Muscle layer of duodenum (tissue), 2 donors: ENCODE measurements at regions not wholly inside any gene's neighbourhood (a gene's known extent, or its start where the extent isn't known, plus 50 kb on each side); places are given as distances from the start of the nearest gene placed in this dataset.
"Not testable (repeated sequence)": the region's sequence is repeated elsewhere in the genome, so short reads cannot be mapped to it uniquely, and the experiment has no call there.

Experiments
- H3K27ac ChIP-seq: one replicate; pipeline ENCODE4 v1.7.0; 2013; ENCODE audit warnings: mild to moderate bottlenecking, low read length
- H3K27me3 ChIP-seq: one replicate; pipeline ENCODE4 v1.7.0; 2013; ENCODE audit warnings: low read depth, mild to moderate bottlenecking, control low read depth, low read length
- H3K36me3 ChIP-seq, 2 donors: one replicate each; pipeline ENCODE4 v1.7.0; 2013; ENCODE audit warnings: low read length in 2 of 2, control low read depth in 1 of 2, mild to moderate bottlenecking in 1 of 2; ENCODE audit not compliant: insufficient read depth in 2 of 2, control insufficient read depth in 1 of 2
- H3K4me1 ChIP-seq, 2 donors: one replicate each; pipeline ENCODE4 v1.7.0; 2013; ENCODE audit warnings: low read length in 2 of 2, mild to moderate bottlenecking in 2 of 2, control low read depth in 1 of 2, moderate library complexity in 1 of 2; ENCODE audit not compliant: insufficient read depth in 2 of 2, control insufficient read depth in 1 of 2
- H3K4me3 ChIP-seq, 2 donors: one replicate each; pipeline ENCODE4 v1.7.0; 2013; ENCODE audit warnings: low read length in 2 of 2, low read depth in 1 of 2, mild to moderate bottlenecking in 1 of 2
- H3K9me3 ChIP-seq, 2 donors: one replicate each; pipeline ENCODE4 v1.7.0; 2013; ENCODE audit warnings: low read length in 2 of 2, control low read depth in 1 of 2, mild to moderate bottlenecking in 1 of 2; ENCODE audit not compliant: control insufficient read depth in 1 of 2
- donor health status: healthy.

GRCh38 chr12:124086299-124086898 lies 113.4 kb downstream of the ZNF664 start:
- Histone ChIP-seq H3K4me1 (peaks cover 0 to 6% of the 10 kb centered on the region in 2 donors), H3K36me3 (no peaks in the 10 kb centered on the region), H3K27ac (no peak overlapping the region), H3K27me3 (no peaks in the 10 kb centered on the region), H3K4me3 (no peak overlapping the region), H3K9me3 (no peaks in the 10 kb centered on the region)

- no peak overlapping the region for H3K4me3 ChIP-seq
- peaks cover 0 to 6% of the 10 kb centered on the region in 2 donors for H3K4me1 ChIP-seq
- no peaks in the 10 kb centered on the region for H3K9me3 ChIP-seq
- H3K36me3 ChIP-seq, result no peaks in the 10 kb centered on the region
- no peak overlapping the region for H3K27ac ChIP-seq
- H3K27me3 ChIP-seq, result no peaks in the 10 kb centered on the region
These were observed 114.4 kb downstream of the ZNF664 start for GRCh38 chr12:124087266-124088051.

DNA sequence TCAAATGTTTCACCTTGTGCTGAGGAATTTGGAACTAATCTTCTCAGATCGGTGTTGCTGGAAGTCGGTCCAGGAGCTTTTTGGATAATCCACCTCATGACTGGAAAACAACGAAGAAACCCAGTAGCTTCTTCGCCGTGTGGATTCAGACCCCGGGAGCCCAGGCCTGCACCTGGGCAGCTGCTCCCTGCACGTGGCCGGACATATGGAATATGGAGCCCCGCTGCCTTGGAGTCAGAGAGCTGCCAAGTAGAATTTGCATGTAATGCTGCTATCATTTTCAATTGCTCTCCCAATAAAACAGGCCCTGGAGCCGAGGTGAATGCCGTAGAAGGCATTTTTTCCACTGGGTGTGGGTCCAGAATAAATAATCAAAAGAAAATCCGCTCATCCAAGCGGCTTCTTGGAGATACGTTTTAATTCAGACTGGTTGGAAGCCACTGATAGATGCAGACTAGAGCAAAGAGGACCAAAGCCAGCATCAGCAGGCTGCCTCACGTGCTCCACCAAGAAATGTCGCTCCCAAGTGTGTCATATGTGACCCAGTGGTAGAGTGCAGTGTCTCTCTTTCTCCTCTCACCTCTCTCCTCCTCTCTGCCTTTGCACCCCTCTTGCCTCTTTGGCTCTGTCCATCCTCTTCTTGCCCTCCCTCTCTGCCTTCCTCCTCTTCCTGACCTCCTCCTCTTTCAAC lies 115.3 kb downstream of the ZNF664 start:
- H3K27me3 ChIP-seq, result no peaks in the 10 kb centered on the region
- no peak overlapping the region for H3K4me3 ChIP-seq
- peaks cover 0 to 6% of the 10 kb centered on the region in 2 donors for H3K4me1 ChIP-seq
- H3K9me3 ChIP-seq, result no peaks in the 10 kb centered on the region
- H3K36me3 ChIP-seq, result no peaks in the 10 kb centered on the region
- no peak overlapping the region for H3K27ac ChIP-seq

DNA sequence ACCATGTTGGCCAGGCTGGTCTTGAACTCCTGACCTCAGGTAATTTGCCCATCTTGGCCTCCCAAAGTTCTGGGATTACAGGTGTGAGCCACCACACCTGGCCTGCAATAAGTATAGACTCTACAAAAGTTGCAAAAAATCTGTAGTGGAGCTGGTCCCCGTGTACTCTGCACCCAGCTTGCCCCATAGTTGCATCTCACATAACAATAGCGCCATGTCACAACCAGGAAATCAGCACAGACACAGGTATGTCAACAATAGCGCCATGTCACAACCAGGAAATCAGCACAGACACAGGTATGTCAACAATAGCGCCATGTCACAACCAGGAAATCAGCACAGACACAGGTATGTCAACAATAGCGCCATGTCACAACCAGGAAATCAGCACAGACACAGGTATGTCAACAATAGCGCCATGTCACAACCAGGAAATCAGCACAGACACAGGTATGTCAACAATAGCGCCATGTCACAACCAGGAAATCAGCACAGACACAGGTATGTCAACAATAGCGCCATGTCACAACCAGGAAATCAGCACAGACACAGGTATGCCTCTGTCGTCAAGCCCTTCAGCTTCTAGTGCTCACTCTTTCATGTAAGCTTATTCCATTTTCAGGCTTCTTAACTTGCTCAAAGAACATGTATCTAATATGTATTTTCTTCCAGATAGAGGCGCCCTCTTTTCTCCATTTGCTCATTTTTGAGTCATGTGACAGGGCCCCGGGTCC lies 116.3 kb downstream of the ZNF664 start:
- not testable (repeated sequence) for H3K27me3 ChIP-seq, H3K4me1 ChIP-seq, H3K4me3 ChIP-seq, H3K27ac ChIP-seq, H3K9me3 ChIP-seq, H3K36me3 ChIP-seq

- no peak overlapping the region for H3K4me3 ChIP-seq
These were observed 118.8 kb downstream of the ZNF664 start for GRCh38 chr12:124091835-124092234.

GRCh38 chr12:124092532-124092931 lies 119.5 kb downstream of the ZNF664 start:
- H3K36me3 ChIP-seq, H3K4me3 ChIP-seq, H3K27ac ChIP-seq, H3K9me3 ChIP-seq, H3K27me3 ChIP-seq: not testable (repeated sequence)
- peaks cover 0 to 11% of the 10 kb centered on the region in 2 donors for H3K4me1 ChIP-seq

More at GRCh38 chr12:124091835-124092234, 118.8 kb downstream of the ZNF664 start:
- Histone ChIP-seq H3K9me3 (no peaks in the 10 kb centered on the region), H3K36me3 (no peaks in the 10 kb centered on the region), H3K27ac (no peak overlapping the region), H3K4me1 (peaks cover 0 to 6% of the 10 kb centered on the region in 2 donors), H3K27me3 (no peaks in the 10 kb centered on the region)

DNA sequence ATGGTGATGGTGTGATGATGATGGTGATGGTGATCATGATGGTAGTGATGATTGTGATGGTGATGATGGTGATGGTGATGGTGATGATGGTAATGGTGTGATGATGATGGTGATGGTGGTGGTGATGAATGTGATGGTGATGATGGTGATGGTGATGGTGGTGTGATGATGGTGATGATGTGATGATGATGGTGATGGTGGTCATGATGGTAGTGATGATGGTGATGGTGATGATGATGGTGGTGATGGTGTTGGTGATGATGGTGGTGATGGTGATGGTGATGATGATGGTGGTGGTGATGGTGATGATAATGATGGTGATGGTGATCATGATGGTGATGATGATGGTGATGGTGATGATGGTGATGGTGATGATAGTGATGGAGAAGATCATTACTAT lies 120.3 kb downstream of the ZNF664 start:
- Histone ChIP-seq H3K4me3 (no peak overlapping the region), H3K9me3 (no peaks in the 10 kb centered on the region), H3K36me3 (no peaks in the 10 kb centered on the region), H3K27me3 (no peaks in the 10 kb centered on the region), H3K27ac (no peak overlapping the region), H3K4me1 (peaks cover 0 to 12% of the 10 kb centered on the region in 2 donors)

- Histone ChIP-seq H3K4me3 (no peak overlapping the region), H3K9me3 (no peaks in the 10 kb centered on the region), H3K36me3 (no peaks in the 10 kb centered on the region), H3K27me3 (no peaks in the 10 kb centered on the region), H3K4me1 (peaks cover 0 to 9% of the 10 kb centered on the region in 2 donors), H3K27ac (no peak overlapping the region)
These were observed 121.2 kb downstream of the ZNF664 start for GRCh38 chr12:124094188-124094587.

GRCh38 chr12:124094733-124095132 lies 121.7 kb downstream of the ZNF664 start:
- no peak overlapping the region for H3K27ac ChIP-seq
- H3K36me3 ChIP-seq, result no peaks in the 10 kb centered on the region
- no peaks in the 10 kb centered on the region for H3K27me3 ChIP-seq
- no peak overlapping the region for H3K4me3 ChIP-seq
- peaks cover 0 to 9% of the 10 kb centered on the region in 2 donors for H3K4me1 ChIP-seq
- no peaks in the 10 kb centered on the region for H3K9me3 ChIP-seq

GRCh38 chr12:124096109-124096508 lies 123.1 kb downstream of the ZNF664 start:
- Histone ChIP-seq H3K27ac (no peak overlapping the region), H3K27me3 (no peaks in the 10 kb centered on the region), H3K4me3 (no peak overlapping the region), H3K36me3 (no peaks in the 10 kb centered on the region), H3K4me1 (peaks cover 0 to 9% of the 10 kb centered on the region in 2 donors), H3K9me3 (no peaks in the 10 kb centered on the region)

DNA sequence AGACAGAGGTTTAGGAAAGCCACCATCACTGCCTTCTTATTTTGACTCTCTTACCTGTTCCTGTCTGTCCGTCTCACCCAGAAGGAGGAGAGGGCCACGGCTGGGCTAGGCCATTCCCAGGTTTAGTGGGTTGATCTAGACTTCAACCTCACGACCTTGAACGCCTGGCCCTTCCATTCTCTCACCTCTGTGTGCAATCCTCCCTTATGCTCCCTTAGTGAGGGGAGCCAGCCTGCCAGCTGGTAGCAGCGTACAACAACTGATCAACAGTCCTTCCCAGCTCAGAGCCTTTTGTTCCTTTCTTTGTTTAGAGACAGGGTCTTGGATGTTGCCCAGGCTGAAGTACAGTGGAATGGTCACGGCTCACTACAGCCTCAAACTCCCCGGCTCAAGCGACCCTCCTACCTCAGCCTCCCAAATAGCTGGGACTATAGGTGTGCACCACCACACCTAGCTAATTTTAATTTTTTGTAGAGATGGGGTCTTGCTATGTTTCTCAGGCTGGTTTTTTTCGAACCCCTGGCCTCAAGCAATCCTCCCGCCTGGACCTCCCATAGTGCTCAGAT lies 123.9 kb downstream of the ZNF664 start:
- Histone ChIP-seq H3K36me3 (no peaks in the 10 kb centered on the region), H3K27ac (no peak overlapping the region), H3K27me3 (no peaks in the 10 kb centered on the region), H3K9me3 (no peaks in the 10 kb centered on the region), H3K4me1 (peaks cover 0 to 9% of the 10 kb centered on the region in 2 donors), H3K4me3 (no peak overlapping the region)
